ENCODE measurements at regions not wholly inside any gene's neighbourhood (a gene's known extent, or its start where the extent isn't known, plus 50 kb on each side); places are given as distances from the start of the nearest gene placed in this dataset.

- TF ChIP-seq CTCF (IDR thresholded peaks at IDR 0.05; ENCODE audit: low read depth, low read length), result no peak
Measured at GRCh38 chr12:91785655-91786498, 359.8 kb downstream of the BTG1 start.

GRCh38 chr12:91781114-91781513, 364.5 kb downstream of the BTG1 start:
- DNase-seq (ENCODE audit: low read depth, low spot score), result peak; percentile 21
- POLR2A ChIA-PET, result interaction anchor here (1.2 kb wide), 1 partner anchor 365 kb away, joined by 5 read pairs; the partner anchor contains the start of gene BTG1

More at GRCh38 chr12:91785655-91786498, 359.8 kb downstream of the BTG1 start:
- H3K27me3 ChIP-seq (ENCODE audit: control insufficient read depth, insufficient read depth, low read length), result no peaks in the 10 kb centered on the region
- H3K4me3 ChIP-seq (ENCODE audit: low read depth, low read length), result no peak overlapping the region
- CTCF ChIA-PET, result interaction anchor here (2.1 kb wide), 1 partner anchor 26 kb away, joined by 8 read pairs; no protein-coding TSS in a partner anchor
- POLR2A ChIA-PET, result no interaction called here
- H3K27ac ChIP-seq (ENCODE audit: low read depth, low read length), result no peak overlapping the region
- no peak for DNase-seq (ENCODE audit: low read depth, low spot score)
- H3K9me3 ChIP-seq (ENCODE audit: control insufficient read depth, insufficient read depth, low read length), result no peaks in the 10 kb centered on the region

GRCh38 chr12:91778938-91779400, 366.7 kb downstream of the BTG1 start:
- POLR2A ChIA-PET, result interaction anchor here (0.6 to 1.8 kb wide), 2 partner anchors 365 to 367 kb away, joined by 3 to 7 read pairs; partner anchors contain the start of gene BTG1
- DNase-seq (ENCODE audit: low read depth, low spot score), result peak; percentile 33
- CTCF ChIA-PET, result interaction anchor here (1.8 to 4.8 kb wide), 2 partner anchors 32 to 397 kb away, joined by 11 to 25 read pairs; no protein-coding TSS in a partner anchor
- Histone ChIP-seq H3K27ac (ENCODE audit: low read depth, low read length) (no peak overlapping the region), H3K4me3 (ENCODE audit: low read depth, low read length) (no peak overlapping the region), H3K27me3 (ENCODE audit: control insufficient read depth, insufficient read depth, low read length) (no peaks in the 10 kb centered on the region), H3K9me3 (ENCODE audit: control insufficient read depth, insufficient read depth, low read length) (no peaks in the 10 kb centered on the region)
- no peak for TF ChIP-seq CTCF (IDR thresholded peaks at IDR 0.05; ENCODE audit: low read depth, low read length)

More at GRCh38 chr12:91781114-91781513, 364.5 kb downstream of the BTG1 start:
- no peaks in the 10 kb centered on the region for H3K27me3 ChIP-seq (ENCODE audit: control insufficient read depth, insufficient read depth, low read length)
- CTCF ChIA-PET, result interaction anchor here (4.8 kb wide), 1 partner anchor 30 kb away, joined by 25 read pairs; no protein-coding TSS in a partner anchor
- no peak overlapping the region for H3K27ac ChIP-seq (ENCODE audit: low read depth, low read length)
- no peak for TF ChIP-seq CTCF (IDR thresholded peaks at IDR 0.05; ENCODE audit: low read depth, low read length)
- H3K9me3 ChIP-seq (ENCODE audit: control insufficient read depth, insufficient read depth, low read length), result no peaks in the 10 kb centered on the region
- no peak overlapping the region for H3K4me3 ChIP-seq (ENCODE audit: low read depth, low read length)

GRCh38 chr12:91778091-91778832, 367.4 kb downstream of the BTG1 start:
- Histone ChIP-seq H3K9me3 (ENCODE audit: control insufficient read depth, insufficient read depth, low read length) (no peaks in the 10 kb centered on the region), H3K27ac (ENCODE audit: low read depth, low read length) (no peak overlapping the region), H3K4me3 (ENCODE audit: low read depth, low read length) (no peak overlapping the region), H3K27me3 (ENCODE audit: control insufficient read depth, insufficient read depth, low read length) (no peaks in the 10 kb centered on the region)
- DNase-seq (ENCODE audit: low read depth, low spot score), result no peak
- ChIA-PET POLR2A (interaction anchor here (1.8 kb wide), 1 partner anchor 368 kb away, joined by 7 read pairs; the partner anchor contains the start of gene BTG1), CTCF (interaction anchor here (1.8 to 4.8 kb wide), 3 partner anchors 33 to 396 kb away, joined by 8 to 25 read pairs (median 11); no protein-coding TSS in a partner anchor)
- no peak for TF ChIP-seq CTCF (IDR thresholded peaks at IDR 0.05; ENCODE audit: low read depth, low read length)

Measured in AG04450 (cell line).